Epithelial cell of esophagus (primary cell): ENCODE measurements at regions not wholly inside any gene's neighbourhood (a gene's known extent, or its start where the extent isn't known, plus 50 kb on each side); places are given as distances from the start of the nearest gene placed in this dataset.

Source experiments
- DNase-seq: peaks from one replicate; pipeline ENCODE4 v3.0.0; 2010; ENCODE audit warnings: low read depth
- H3K4me3 ChIP-seq: 2 replicates; pipeline ENCODE4 v1.5.1; 2011; ENCODE audit warnings: mild to moderate bottlenecking, low read length, control low read depth
- TF ChIP-seq, protein P1 (sequence below): IDR thresholded peaks from 2 replicates; pipeline ENCODE4 v1.5.1; 2011; ENCODE audit warnings: low read depth, mild to moderate bottlenecking, low read length, control low read depth, inconsistent platforms; ENCODE audit not compliant: insufficient read depth; ENCODE audit errors: missing control alignments

DNA sequence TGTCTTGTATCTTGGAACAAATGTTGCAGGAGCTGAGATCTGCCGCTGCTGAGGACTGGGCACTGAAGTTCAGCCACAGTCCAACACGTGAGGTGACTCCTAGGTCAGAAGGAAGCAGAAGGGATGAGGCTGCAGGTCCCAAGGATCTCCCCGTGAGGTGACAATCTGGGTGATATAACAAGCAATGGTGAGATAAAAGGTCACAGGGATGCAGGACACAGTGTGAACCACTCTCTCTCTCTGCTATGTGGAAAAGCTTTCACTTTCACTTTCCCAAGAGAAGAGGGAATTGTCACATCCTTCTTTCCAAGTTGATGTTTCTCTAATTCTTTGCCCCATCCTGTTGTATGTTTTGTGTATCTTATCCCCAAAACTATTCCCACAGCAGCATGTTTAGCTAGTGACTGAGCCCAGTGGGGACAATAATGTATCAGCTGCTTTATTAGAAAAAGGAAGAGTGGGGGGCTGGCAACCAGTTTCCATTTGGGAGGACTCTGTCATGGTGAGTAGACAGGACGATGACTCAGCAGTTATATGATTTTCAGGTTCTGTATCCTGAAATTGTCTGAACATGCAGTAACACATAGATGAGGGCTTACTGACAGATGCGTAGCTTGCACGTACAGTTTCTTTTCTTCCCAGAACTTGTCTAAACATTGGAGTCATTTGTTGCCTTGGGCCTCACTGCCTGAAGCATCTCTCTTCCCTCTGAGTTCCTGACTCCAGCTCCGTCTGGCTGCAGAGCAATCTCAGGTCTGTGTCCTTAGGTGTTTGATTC is 1415.8 kb upstream of the TENM3 start:
- no peak overlapping the region for H3K4me3 ChIP-seq

DNA sequence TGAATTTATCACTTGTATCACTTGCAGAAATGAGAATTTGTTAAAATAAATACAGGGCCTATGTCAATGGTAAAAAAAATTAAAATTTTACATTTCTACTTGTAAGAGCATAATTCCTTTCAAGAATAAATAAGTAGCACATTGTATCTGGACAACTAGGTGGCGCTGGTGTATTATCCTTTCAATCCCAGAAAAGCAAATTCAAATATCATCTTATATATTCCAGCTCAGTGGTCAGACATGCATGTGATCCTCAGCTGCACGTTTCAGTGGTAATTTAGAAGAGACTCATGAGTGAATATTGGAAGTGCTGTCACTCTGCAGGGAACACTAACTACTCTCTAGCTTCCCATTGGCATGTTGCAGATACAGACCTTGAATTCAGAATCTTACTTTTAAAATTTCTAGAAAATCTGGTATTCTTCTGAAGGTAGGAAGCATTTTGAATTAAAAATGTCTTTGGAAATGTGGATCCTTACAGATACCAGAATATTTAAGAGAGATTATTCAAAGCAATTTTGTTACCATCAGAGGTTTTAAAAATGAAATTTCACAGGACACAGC is 1414.7 kb upstream of the TENM3 start:
- TF ChIP-seq, protein P1, sequence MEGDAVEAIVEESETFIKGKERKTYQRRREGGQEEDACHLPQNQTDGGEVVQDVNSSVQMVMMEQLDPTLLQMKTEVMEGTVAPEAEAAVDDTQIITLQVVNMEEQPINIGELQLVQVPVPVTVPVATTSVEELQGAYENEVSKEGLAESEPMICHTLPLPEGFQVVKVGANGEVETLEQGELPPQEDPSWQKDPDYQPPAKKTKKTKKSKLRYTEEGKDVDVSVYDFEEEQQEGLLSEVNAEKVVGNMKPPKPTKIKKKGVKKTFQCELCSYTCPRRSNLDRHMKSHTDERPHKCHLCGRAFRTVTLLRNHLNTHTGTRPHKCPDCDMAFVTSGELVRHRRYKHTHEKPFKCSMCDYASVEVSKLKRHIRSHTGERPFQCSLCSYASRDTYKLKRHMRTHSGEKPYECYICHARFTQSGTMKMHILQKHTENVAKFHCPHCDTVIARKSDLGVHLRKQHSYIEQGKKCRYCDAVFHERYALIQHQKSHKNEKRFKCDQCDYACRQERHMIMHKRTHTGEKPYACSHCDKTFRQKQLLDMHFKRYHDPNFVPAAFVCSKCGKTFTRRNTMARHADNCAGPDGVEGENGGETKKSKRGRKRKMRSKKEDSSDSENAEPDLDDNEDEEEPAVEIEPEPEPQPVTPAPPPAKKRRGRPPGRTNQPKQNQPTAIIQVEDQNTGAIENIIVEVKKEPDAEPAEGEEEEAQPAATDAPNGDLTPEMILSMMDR: peak; percentile 72
- peak; percentile 82 for DNase-seq
- H3K4me3 ChIP-seq: no peak overlapping the region

More for the DNA sequence above, 1415.8 kb upstream of the TENM3 start:
- TF ChIP-seq, protein P1: no peak
- DNase-seq: peak; percentile 96

DNA sequence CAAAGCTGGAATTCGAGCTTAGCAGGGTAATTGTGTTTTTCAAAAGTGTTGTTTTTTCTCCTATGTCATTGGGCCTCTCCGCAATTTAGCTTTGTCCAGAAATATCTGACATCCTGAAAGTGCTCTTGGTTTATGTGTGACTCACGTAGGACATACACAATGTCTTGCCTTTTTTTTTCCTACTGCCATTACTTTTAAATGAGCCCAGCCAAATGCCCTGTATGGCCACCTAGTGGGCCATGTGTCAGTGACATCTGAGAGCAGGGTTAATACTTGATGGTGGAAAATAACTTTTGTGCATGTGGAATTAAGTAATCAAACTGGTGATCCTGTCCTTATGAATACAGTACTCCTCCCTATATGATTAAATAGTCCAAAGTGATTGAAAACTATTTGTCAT is 1411.1 kb upstream of the TENM3 start:
- DNase-seq: no peak
- no peak overlapping the region for H3K4me3 ChIP-seq
- TF ChIP-seq, protein P1: no peak

DNA sequence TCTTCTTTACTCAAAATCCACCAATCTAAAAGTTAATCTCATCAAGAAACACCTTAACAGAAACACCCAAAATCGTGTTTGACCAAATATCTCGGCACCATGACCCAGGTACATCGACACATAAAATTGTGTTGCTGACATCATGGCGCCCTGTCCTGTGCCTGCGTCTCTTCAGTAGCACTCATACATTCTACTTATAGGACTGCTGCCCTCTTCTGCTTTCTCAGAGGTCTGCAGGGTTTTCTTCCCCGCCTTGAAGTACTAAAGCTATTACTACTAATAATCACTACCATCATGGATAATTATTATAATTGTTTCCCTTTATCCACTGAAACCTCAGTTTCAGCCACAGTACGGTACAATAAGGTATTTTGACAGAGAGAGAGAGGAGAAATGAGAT is 1403.1 kb upstream of the TENM3 start:
- TF ChIP-seq, protein P1: peak; percentile 17
- no peak overlapping the region for H3K4me3 ChIP-seq
- peak; percentile 8 for DNase-seq

DNA sequence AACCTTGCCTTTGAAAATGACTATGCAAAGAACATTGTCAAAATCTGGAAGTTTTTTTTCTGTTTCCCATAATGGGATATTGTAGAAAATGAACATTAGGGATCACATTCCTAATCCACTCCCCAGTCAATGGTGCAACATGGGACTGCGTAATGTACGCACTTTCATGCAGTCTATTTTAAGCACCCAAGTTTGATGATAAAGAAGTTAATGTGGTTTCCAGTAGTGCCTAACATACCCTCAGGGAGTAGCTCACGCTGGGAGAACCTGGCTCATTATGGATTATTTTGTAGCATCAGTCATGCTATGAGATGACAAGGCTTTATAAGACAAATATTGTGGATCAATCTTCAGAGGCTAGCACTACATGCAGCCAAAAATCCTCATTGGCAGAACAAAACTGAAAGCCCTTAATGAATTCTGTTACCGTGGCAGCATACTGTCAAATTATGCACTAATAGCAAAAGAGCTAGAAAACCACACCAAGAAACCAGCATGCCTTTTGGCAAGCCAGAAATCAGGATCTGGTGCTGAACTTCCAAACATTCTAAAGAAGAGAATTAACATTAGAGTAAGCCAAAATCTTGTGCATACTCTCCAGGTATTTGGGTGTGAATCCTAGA is 1392.8 kb upstream of the TENM3 start:
- H3K4me3 ChIP-seq: no peak overlapping the region
- TF ChIP-seq, protein P1: no peak
- no peak for DNase-seq

DNA sequence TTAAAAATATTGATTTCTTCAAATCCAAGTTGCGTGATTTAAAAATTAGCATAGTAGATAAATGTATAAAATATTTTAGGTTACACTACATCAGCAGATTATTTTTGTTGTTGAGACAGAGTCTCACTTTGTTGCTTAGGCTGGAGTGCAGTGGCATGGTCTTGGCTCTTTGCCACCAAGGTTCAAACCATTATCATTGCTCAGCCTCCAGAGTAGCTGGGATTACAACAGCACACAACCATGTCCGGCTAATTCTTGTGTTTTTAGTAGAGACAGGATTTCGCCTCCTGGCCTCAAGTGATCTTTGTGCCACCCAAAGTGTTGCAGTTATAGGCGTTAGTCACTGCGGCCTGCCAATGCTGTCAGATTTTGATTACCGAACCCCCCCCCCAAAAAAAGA is 1390.5 kb upstream of the TENM3 start:
- no peak for DNase-seq
- no peak overlapping the region for H3K4me3 ChIP-seq
- TF ChIP-seq, protein P1: no peak

DNA sequence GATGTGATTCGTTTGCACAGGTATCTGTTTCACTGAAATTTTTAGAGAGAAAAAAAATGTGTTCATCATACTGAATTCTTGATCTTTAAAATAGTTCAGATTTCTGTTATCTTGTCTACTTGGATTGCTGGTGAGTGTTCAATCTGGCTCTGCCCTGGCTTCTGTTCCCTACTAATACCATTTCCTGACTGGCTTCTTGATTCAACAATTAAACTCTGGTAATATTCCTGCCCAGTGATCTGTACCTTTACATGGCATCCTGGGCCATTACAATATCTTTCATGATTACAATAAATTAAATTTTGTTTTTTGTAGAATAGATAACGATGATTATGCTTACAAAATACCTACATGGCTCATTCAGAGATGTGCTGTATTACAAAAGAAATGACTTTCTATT is 1388.0 kb upstream of the TENM3 start:
- TF ChIP-seq, protein P1: no peak
- H3K4me3 ChIP-seq: no peak overlapping the region
- no peak for DNase-seq
